H1 (cell line): ENCODE measurements at regions not wholly inside any gene's neighbourhood (a gene's known extent, or its start where the extent isn't known, plus 50 kb on each side); places are given as distances from the start of the nearest gene placed in this dataset.

Source experiments
- ATF3 ChIP-seq: IDR thresholded peaks from 2 replicates; pipeline ENCODE4 v1.6.1; 2011; ENCODE audit warnings: low read depth, mild to moderate bottlenecking, low read length; ENCODE audit not compliant: insufficient read depth
- CHD2 ChIP-seq: IDR thresholded peaks from 2 replicates; pipeline ENCODE4 v1.6.1; 2012; ENCODE audit warnings: low read length, improper control_type of control experiment
- CREB1 ChIP-seq: IDR thresholded peaks from 2 replicates; pipeline ENCODE4 v1.6.1; 2012; ENCODE audit warnings: inconsistent platforms
- CTCF ChIP-seq, 3 experiments: IDR thresholded peaks; 1 replicate in 2 of 3; 2 replicates in 1 of 3; pipeline versions ENCODE4 v1.5.1 to v1.6.1; 2011; ENCODE audit warnings: low read length in 3 of 3, mild to moderate bottlenecking in 3 of 3, inconsistent platforms in 2 of 3, low read depth in 1 of 3, moderate library complexity in 1 of 3; ENCODE audit not compliant: insufficient read depth in 1 of 3; ENCODE audit errors: control extremely low read depth in 1 of 3
- EP300 ChIP-seq, 2 experiments: IDR thresholded peaks; 1 replicate in 1 of 2; 2 replicates in 1 of 2; pipeline ENCODE4 v1.6.1; 2011 to 2012; ENCODE audit warnings: low read depth in 2 of 2, low read length in 2 of 2, mild to moderate bottlenecking in 2 of 2, borderline replicate concordance in 1 of 2, inconsistent platforms in 1 of 2, moderate library complexity in 1 of 2
- KDM1A ChIP-seq: fragments of 200-600, 300-600 bp; sonication (generic); IDR thresholded peaks from 2 replicates; pipeline ENCODE4 v1.7.1; 2016; ENCODE audit warnings: mild to moderate bottlenecking, low read length, borderline replicate concordance
- MAFK ChIP-seq: IDR thresholded peaks from 2 replicates; pipeline ENCODE4 v1.6.1; 2012; ENCODE audit warnings: low read depth, mild to moderate bottlenecking, improper control_type of control experiment, low read length
- MAX ChIP-seq: IDR thresholded peaks from 2 replicates; pipeline ENCODE4 v1.6.1; 2012; ENCODE audit warnings: inconsistent platforms
- RBBP5 ChIP-seq: IDR thresholded peaks from 2 replicates; pipeline ENCODE4 v1.7.1; 2012; ENCODE audit warnings: low read depth, mild to moderate bottlenecking, inconsistent platforms, low read length, moderate library complexity, borderline replicate concordance
- SIN3A ChIP-seq, 2 experiments: IDR thresholded peaks in 1 of 2; conservative IDR thresholded peaks in 1 of 2; 2 replicates each; pipeline ENCODE4 v1.6.1; 2011 to 2012; ENCODE audit warnings: low read length in 2 of 2, improper control_type of control experiment in 1 of 2, low read depth in 1 of 2, mild to moderate bottlenecking in 1 of 2
- SIX5 ChIP-seq: IDR thresholded peaks from 2 replicates; pipeline ENCODE4 v1.6.1; 2011; ENCODE audit warnings: mild to moderate bottlenecking, low read depth, low read length
- SP2 ChIP-seq: IDR thresholded peaks from 2 replicates; pipeline ENCODE4 v1.6.1; 2012; ENCODE audit warnings: mild to moderate bottlenecking, low read length, inconsistent platforms
- SUZ12 ChIP-seq: fragments of 200-600 bp; sonication (generic); IDR thresholded peaks from 2 replicates; pipeline ENCODE4 v1.6.1; 2012; ENCODE audit warnings: mild to moderate bottlenecking, inconsistent platforms, low read length, moderate library complexity, mixed read lengths
- TAF7 ChIP-seq: optimal IDR thresholded peaks from 2 replicates; pipeline ENCODE3; 2011; ENCODE audit warnings: low read depth, mild to moderate bottlenecking, inconsistent platforms, low read length, moderate library complexity, borderline replicate concordance
- TEAD4 ChIP-seq: IDR thresholded peaks from 2 replicates; pipeline ENCODE4 v1.6.1; 2012; ENCODE audit warnings: low read depth, low read length, inconsistent platforms, mixed read lengths
- YY1 ChIP-seq: IDR thresholded peaks from 2 replicates; pipeline ENCODE4 v1.6.1; 2011; ENCODE audit warnings: low read depth, mild to moderate bottlenecking, low read length

GRCh38 chr11:120013325-120014250 is 124.3 kb downstream of the TRIM29 start (continued):
- TF ChIP-seq CTCF (IDR thresholded peaks at IDR 0.05; ENCODE audit: control extremely low read depth in 1 of 3, insufficient read depth in 1 of 3, low read depth in 1 of 3, low read length in 3 of 3) (peak; percentile 92 to 96 (median 93)), SIX5 (no peak), RBBP5 (no peak), CREB1 (no peak), SIN3A (conservative IDR thresholded peaks at IDR 0.05 in 1 of 2, IDR thresholded peaks at IDR 0.05 in 1 of 2; ENCODE audit: low read depth in 1 of 2, low read length in 2 of 2) (0 out of 4 replicates have a peak, but pooled peaks of 1 of the 2 experiments have one; percentile 42), YY1 (no peak), MAX (0 out of 2 replicates have a peak, but pooled peaks have one; percentile 25), TEAD4 (0 out of 2 replicates have a peak, but pooled peaks have one; percentile 32), SP2 (no peak), KDM1A (peak; percentile 23; the same call in 1 of the 2 replicates), MAFK (peak; percentile 65; the same call in 1 of the 2 replicates), ATF3 (no peak), EP300 (IDR thresholded peaks at IDR 0.05; ENCODE audit: borderline replicate concordance in 1 of 2, low read depth in 2 of 2, low read length in 2 of 2) (peak in 1 of 2 experiments; percentile 40; a peak in 1 of 3 replicates), TAF7 (no peak), CHD2 (no peak), SUZ12 (no peak)
- TF ChIP-seq, all 59 proteins: peak for 10
